ENCODE measurements at regions not wholly inside any gene's neighbourhood (a gene's known extent, or its start where the extent isn't known, plus 50 kb on each side); places are given as distances from the start of the nearest gene placed in this dataset.

DNA sequence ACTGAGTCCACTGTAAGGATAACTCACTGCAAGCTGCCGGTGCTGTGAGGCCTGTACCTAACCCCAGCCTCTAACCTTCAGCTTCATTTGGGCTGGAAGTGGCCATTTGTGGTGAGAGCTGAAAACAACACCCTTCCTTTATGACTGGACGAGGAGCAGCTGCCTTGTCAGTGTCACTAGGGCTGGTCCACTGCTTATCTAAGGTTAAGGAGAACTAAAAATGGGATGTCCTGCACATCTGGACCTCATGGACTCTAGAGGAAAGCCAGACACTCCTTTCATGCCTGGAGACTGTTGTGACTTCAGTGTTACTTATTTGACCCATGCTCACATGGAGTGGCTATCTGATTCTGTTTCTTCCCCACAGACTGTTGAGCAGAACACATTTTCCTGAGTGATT lies 139.9 kb downstream of the ZNF518B start:
- Mint-ChIP-seq H3K4me1 (no peaks in the 10 kb centered on the region), H3K9me3 (no peaks in the 10 kb centered on the region), H3K36me3 (no peaks in the 10 kb centered on the region), H3K27ac (no peak overlapping the region), H3K4me3 (no peak overlapping the region), H3K27me3 (peaks cover 10 to 11% of the 10 kb centered on the region in 2 donors)
- ATAC-seq (replicated peaks) (no peak), DNase-seq (no peak)

DNA sequence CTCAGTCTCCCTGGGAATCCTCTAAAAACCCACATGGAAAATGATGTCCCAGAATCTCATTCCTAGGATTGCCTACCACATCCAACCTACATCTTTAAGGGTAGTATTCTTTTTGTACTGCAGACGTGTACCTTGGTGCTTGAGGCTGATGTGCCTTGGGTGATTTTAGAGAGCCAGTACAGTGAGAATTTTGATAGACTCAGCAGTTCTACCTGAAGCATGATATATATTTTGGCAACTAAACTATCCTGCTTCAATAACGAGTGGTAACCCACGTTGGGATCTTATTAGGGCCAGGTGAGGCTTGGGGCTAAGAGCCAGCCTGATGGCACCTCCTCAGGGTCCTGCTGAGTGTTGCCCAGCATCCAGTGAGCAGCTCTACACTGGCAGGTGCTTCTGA lies 140.4 kb downstream of the ZNF518B start:
- no peak overlapping the region for H3K4me3 Mint-ChIP-seq
- no peaks in the 10 kb centered on the region for H3K4me1 Mint-ChIP-seq
- ATAC-seq (replicated peaks) (no peak), DNase-seq (no peak)
- H3K36me3 Mint-ChIP-seq, result no peaks in the 10 kb centered on the region
- H3K27ac Mint-ChIP-seq, result no peak overlapping the region
- no peaks in the 10 kb centered on the region for H3K9me3 Mint-ChIP-seq
- H3K27me3 Mint-ChIP-seq, result peaks cover 10 to 11% of the 10 kb centered on the region in 2 donors

DNA sequence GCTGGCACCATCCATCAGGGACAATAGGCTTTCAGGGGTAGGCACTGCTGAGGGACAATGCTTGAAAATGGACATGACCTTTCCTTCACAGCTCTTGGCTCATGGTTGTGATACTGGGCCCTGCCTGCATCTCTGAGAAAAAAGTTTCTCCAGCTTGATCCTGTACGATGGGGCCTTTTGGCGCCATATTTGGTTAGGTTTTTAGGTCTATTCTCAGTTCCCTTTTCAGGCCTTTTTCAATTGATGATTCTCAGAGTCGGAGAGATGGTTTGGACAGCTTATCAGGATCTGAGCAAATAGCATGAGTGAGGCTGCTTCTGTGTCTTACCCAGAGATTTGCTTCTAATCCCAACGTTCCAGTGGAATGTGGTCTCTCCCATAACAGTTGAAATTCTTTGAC lies 141.6 kb downstream of the ZNF518B start:
- no peak for ATAC-seq (replicated peaks)
- Mint-ChIP-seq H3K9me3 (no peaks in the 10 kb centered on the region), H3K27ac (no peak overlapping the region), H3K4me1 (no peaks in the 10 kb centered on the region), H3K4me3 (no peak overlapping the region), H3K36me3 (no peaks in the 10 kb centered on the region), H3K27me3 (peaks cover 10 to 15% of the 10 kb centered on the region in 2 donors)
- DNase-seq, result no peak

DNA sequence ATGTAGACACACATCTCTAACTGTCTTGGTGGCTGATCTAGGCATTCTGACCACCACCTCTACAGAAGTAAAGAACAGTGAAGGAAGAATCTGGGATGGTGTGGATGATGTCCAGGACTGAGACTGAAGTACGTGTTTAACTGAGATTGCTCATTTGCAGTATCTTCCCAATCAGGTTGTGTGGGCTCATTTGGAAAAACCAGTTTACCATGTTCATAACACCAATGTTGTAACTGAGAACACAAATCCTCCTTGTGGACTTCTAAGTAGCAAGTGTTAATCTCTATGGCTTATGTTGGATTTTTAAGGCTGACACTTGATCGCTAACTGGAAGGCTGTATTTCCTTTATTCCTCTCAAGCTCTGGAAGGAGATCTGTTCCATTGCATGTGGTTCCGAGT lies 144.7 kb downstream of the ZNF518B start:
- no peak overlapping the region for H3K27ac Mint-ChIP-seq
- H3K9me3 Mint-ChIP-seq, result no peaks in the 10 kb centered on the region
- peaks cover 10 to 16% of the 10 kb centered on the region in 2 donors for H3K27me3 Mint-ChIP-seq
- DNase-seq, result no peak
- no peak overlapping the region for H3K4me3 Mint-ChIP-seq
- ATAC-seq (replicated peaks), result no peak
- H3K4me1 Mint-ChIP-seq, result no peaks in the 10 kb centered on the region
- no peaks in the 10 kb centered on the region for H3K36me3 Mint-ChIP-seq

DNA sequence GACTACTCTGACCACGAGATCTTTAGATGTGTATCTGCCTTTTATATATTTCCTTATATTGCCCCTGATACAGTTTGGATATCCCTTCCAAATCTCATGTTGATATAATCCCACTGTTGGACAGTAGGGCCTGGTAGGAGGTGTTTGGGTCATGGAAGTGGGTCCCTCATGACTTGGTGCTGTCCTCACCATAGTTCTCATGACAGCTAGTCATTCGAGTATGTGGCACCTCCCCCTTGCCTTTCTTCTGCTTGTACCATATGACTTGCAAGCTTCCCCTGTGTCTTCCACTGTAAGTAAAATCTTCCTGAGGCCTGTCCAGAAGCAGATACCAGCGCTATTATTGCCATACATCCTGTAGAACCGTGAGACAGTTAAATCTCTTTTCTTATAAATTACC lies 145.3 kb downstream of the ZNF518B start:
- DNase-seq (no peak), ATAC-seq (replicated peaks) (no peak)
- no peaks in the 10 kb centered on the region for H3K9me3 Mint-ChIP-seq
- H3K36me3 Mint-ChIP-seq, result no peaks in the 10 kb centered on the region
- no peak overlapping the region for H3K4me3 Mint-ChIP-seq
- no peaks in the 10 kb centered on the region for H3K4me1 Mint-ChIP-seq
- peaks cover 10 to 16% of the 10 kb centered on the region in 2 donors for H3K27me3 Mint-ChIP-seq
- H3K27ac Mint-ChIP-seq, result no peak overlapping the region

DNA sequence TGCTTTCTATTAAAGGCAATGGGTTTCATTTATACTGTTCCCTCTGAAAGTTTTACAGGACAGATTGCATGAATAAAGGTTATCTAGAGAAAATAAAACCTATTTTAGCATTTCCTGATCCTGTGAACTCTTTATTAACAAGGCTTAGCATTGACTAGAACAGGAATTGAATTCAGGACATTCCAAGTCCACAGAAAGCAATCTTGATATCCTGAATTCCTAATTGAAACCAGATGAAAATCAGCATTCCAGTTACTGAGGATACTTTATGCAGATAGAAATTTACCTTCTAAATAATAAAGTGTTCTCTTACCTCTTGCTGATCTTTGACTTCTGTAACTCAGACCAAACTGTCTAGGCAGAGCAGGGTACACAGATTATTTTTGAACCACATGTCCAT lies 151.4 kb downstream of the ZNF518B start:
- no peaks in the 10 kb centered on the region for H3K4me1 Mint-ChIP-seq
- no peaks in the 10 kb centered on the region for H3K36me3 Mint-ChIP-seq
- H3K27ac Mint-ChIP-seq, result no peak overlapping the region
- ATAC-seq (replicated peaks) (no peak), DNase-seq (no peak)
- H3K4me3 Mint-ChIP-seq, result no peak overlapping the region
- H3K27me3 Mint-ChIP-seq, result peaks cover 8 to 13% of the 10 kb centered on the region in 2 donors
- no peaks in the 10 kb centered on the region for H3K9me3 Mint-ChIP-seq

DNA sequence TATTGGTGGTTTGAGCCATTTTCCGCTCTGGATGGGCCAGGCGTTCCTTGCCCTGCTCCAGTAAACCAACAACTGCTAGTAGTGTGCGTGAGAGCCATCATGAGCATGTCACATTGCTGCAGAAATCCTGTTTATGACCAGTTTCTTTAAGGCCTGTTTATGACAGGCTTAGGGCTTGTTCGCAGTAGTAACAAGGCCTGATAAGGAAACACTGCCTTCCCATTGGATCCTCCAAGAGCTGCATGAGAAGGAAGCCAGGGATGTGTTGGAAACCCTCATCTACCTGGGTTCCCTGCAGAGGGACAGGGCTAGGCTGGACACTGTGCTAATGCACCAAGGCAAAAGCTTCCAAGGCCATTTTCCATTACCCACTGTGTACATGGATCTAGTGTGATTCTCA lies 153.9 kb downstream of the ZNF518B start:
- Mint-ChIP-seq H3K4me1 (no peaks in the 10 kb centered on the region), H3K27me3 (peaks cover 0 to 13% of the 10 kb centered on the region in 2 donors), H3K9me3 (no peaks in the 10 kb centered on the region), H3K36me3 (no peaks in the 10 kb centered on the region), H3K27ac (no peak overlapping the region), H3K4me3 (no peak overlapping the region)
- ATAC-seq (replicated peaks), result no peak
- no peak for DNase-seq

DNA sequence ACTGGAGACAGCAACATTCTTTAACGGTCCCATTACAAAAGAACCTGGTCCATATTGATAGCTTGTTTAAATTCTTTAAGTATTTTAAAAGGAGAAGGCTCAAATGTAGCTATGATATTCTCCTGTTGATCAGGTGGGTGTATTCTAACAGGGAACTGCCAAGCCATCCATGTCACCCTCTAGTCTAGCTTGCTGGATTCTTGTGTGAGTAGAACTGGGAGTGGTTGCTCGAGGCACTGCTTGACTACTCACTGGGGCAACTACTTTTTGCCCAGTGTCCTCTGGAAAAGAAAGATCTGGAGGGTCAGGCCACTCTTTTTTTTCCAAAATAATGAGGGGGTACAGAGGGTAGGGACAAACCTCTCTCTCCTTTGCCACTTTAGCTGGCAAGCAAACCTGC lies 155.1 kb downstream of the ZNF518B start:
- no peaks in the 10 kb centered on the region for H3K36me3 Mint-ChIP-seq
- ATAC-seq (replicated peaks) (no peak), DNase-seq (no peak)
- H3K9me3 Mint-ChIP-seq, result no peaks in the 10 kb centered on the region
- H3K27me3 Mint-ChIP-seq, result peaks cover 0 to 13% of the 10 kb centered on the region in 2 donors
- H3K4me1 Mint-ChIP-seq, result no peaks in the 10 kb centered on the region
- H3K27ac Mint-ChIP-seq, result no peak overlapping the region
- no peak overlapping the region for H3K4me3 Mint-ChIP-seq

DNA sequence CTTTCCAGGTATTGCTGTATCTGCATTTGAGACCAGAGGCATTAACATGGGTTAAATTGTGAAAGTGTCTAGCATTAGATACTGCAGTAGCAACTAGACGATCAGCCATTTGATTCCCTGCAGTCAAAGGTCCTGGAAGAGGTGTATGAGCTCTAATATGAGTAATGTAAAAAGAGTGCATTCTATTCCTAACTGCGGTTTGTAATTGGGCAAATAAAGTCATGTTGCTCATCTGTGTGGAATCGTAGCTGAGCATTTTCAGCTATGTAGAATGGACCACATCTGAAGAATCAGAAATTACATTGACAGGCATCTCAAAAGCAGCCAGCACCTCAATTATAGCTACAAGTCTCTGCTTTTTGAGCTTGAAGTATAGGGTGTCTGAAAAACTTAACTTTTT lies 157.6 kb downstream of the ZNF518B start:
- ATAC-seq (replicated peaks) (no peak), DNase-seq (no peak)
- H3K9me3 Mint-ChIP-seq, result no peaks in the 10 kb centered on the region
- H3K4me3 Mint-ChIP-seq, result no peak overlapping the region
- H3K36me3 Mint-ChIP-seq, result no peaks in the 10 kb centered on the region
- H3K27me3 Mint-ChIP-seq, result peaks cover 6 to 9% of the 10 kb centered on the region in 2 donors
- no peaks in the 10 kb centered on the region for H3K4me1 Mint-ChIP-seq
- H3K27ac Mint-ChIP-seq, result no peak overlapping the region

DNA sequence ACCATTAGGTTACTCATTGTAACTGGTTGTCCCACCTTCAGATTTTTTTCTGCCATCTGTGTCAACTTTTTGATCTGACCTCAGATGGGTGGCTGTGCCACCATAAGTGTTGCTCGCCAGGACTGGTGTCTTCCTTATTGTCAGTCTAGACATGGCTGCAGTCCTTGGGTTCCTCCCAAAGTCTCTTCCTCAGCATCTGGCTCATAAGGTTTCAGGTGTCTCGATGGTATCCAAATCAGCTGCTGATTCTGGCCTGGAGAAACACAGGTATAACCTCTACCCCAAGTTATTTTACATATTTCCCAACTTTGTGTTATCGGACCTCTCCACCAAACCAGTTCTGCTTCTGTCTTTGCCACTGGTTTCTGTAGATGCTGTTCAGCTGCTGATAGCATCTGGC lies 158.5 kb downstream of the ZNF518B start:
- Mint-ChIP-seq H3K4me1 (no peaks in the 10 kb centered on the region), H3K9me3 (no peaks in the 10 kb centered on the region), H3K27ac (no peak overlapping the region), H3K27me3 (peaks cover 6 to 12% of the 10 kb centered on the region in 2 donors), H3K4me3 (no peak overlapping the region), H3K36me3 (no peaks in the 10 kb centered on the region)
- DNase-seq, result no peak
- ATAC-seq (replicated peaks), result no peak

DNA sequence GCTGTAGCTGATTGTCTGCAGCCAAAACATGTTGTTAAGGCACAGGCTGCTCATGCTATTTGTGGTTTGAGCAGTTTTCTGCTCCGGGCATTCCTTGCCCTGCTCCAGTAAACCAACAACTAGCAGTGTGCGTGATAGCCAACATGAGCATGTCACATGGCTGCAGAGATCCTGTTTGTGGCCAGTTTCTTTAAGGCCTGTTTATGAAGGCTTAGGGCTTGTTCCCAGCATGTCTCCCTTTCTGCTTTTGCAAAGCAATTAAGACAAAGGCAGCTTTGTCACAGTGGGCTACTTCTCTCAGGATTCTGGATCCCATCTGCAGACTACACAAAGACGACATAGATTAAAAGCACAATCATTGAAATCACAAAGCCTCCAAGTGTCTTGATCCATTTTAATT lies 160.5 kb downstream of the ZNF518B start:
- DNase-seq (no peak), ATAC-seq (replicated peaks) (no peak)
- H3K4me3 Mint-ChIP-seq, result no peak overlapping the region
- H3K27me3 Mint-ChIP-seq, result peaks cover 6 to 13% of the 10 kb centered on the region in 2 donors
- H3K9me3 Mint-ChIP-seq, result no peaks in the 10 kb centered on the region
- H3K27ac Mint-ChIP-seq, result no peak overlapping the region
- no peaks in the 10 kb centered on the region for H3K4me1 Mint-ChIP-seq
- no peaks in the 10 kb centered on the region for H3K36me3 Mint-ChIP-seq

DNA sequence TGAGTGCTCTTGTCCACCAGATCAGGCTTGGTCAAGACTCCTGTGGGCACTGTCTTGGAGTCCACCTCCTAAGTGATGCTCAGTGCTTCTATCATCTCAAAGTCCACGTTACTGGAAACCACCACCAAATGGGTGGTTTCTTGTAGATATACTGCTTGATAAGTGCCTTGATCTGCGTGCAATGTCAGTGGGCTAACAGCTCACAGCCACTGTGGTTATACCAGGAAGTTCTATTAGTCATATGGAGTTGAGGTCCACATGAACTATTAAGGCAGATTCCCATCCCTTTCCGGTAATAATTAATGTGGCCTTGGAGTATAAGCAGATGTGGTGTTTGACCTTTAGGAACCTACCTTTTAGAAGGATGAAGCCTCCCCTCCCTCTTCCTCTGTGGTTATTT lies 161.9 kb downstream of the ZNF518B start:
- ATAC-seq (replicated peaks) (no peak), DNase-seq (no peak)
- H3K27ac Mint-ChIP-seq, result no peak overlapping the region
- H3K4me3 Mint-ChIP-seq, result no peak overlapping the region
- no peaks in the 10 kb centered on the region for H3K9me3 Mint-ChIP-seq
- H3K27me3 Mint-ChIP-seq, result peaks cover 0 to 13% of the 10 kb centered on the region in 2 donors
- no peaks in the 10 kb centered on the region for H3K4me1 Mint-ChIP-seq
- no peaks in the 10 kb centered on the region for H3K36me3 Mint-ChIP-seq

DNA sequence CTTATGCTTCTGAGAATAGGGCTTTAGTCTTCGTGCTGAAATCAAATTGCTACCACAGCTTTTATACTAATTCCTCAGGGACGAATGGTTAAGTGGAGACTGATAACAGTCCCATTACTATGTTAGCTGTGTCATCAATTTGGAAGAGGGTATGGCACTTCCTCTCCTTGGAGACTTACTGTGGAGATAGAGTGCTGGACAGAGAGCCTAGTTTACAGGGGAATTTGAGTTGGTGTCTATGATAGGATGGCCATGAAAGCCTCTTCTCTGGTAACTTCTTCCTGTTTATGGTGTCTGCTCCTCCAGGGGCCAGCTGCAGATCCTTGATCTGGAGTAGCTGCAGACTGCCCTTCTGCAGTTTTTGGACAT lies 167.7 kb downstream of the ZNF518B start:
- Mint-ChIP-seq H3K27ac (no peak overlapping the region), H3K36me3 (no peaks in the 10 kb centered on the region), H3K4me3 (no peak overlapping the region), H3K4me1 (no peaks in the 10 kb centered on the region), H3K9me3 (no peaks in the 10 kb centered on the region), H3K27me3 (peaks cover 7 to 11% of the 10 kb centered on the region in 2 donors)
- ATAC-seq (replicated peaks) (no peak), DNase-seq (no peak)

DNA sequence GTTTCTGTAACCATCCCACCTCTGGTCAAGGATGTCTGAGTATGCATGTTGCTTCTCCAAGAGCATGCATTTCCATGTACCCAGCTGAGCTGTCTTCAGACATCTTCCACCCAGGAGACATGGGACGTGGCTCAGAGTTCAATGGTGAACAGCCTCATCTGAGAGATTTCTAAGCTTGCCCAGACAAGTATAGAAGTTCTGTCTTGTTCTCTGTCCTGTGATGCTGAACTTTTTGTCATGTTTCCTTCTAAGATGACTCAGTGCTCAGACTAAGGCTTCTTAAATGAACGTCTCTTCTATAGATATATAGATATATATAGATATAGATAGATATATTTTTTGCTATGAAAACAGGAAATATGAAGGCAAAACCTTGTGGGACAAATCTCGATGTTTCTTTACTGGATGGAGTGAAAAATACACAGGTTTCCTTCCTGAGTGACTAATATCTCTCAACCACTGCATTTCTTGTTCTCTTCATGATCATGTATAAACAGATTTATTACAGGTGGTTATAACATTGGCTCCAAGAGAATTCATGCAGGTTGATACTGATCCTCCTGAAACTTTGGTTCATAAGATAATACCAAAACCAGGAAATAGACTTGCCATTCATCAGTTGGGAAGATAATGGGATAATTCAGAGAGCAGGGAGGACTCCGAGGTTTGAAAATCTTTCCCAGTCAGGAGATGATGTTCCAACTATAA lies 168.2 kb downstream of the ZNF518B start:
- H3K36me3 Mint-ChIP-seq, result no peaks in the 10 kb centered on the region
- H3K4me3 Mint-ChIP-seq, result no peak overlapping the region
- H3K9me3 Mint-ChIP-seq, result no peaks in the 10 kb centered on the region
- H3K27me3 Mint-ChIP-seq, result peaks cover 7 to 11% of the 10 kb centered on the region in 2 donors
- no peak for DNase-seq
- no peak for ATAC-seq (replicated peaks)
- no peak overlapping the region for H3K27ac Mint-ChIP-seq
- H3K4me1 Mint-ChIP-seq, result no peaks in the 10 kb centered on the region

DNA sequence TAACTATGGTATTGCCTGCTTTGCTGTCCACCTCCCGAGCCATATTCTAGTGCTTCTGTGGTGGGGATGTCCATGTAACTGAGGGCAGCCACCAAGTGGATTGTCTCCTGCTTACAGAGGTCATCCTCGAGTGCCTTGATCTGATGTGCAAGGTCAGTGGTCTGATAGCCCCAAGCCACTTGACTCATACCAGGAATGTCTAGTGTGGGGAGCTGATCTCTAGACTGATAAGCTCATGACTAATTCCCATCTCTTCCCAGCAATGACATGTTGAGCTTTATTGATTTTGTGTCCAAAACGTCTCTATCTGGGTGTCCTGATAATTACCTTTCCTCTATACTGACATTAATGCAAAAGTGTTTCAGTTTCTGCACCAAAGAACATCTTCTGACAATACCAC lies 168.4 kb upstream of the WDR1 start:
- no peak overlapping the region for H3K27ac Mint-ChIP-seq
- H3K27me3 Mint-ChIP-seq, result peaks cover 7% of the 10 kb centered on the region in 2 donors
- no peaks in the 10 kb centered on the region for H3K9me3 Mint-ChIP-seq
- ATAC-seq (replicated peaks) (no peak), DNase-seq (no peak)
- no peaks in the 10 kb centered on the region for H3K4me1 Mint-ChIP-seq
- no peaks in the 10 kb centered on the region for H3K36me3 Mint-ChIP-seq
- H3K4me3 Mint-ChIP-seq, result no peak overlapping the region

DNA sequence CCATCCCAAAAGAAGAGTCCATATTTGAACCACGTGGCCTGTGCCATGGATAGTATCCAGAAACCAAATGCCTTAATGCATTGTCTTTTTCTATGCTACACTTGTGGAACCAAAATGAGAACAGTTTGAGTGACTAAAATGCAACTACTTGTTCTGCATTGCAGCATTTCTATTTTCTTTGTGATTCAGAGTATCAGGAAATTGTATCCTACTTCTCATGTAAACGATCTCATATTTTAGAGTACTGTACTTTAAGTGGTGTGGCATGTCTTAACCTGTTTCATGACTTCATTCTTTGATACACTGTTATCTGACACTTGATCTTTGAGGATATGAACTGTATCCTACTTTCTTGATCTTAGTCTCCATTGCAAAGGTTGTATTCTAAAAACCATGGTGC lies 167.2 kb upstream of the WDR1 start:
- no peaks in the 10 kb centered on the region for H3K4me1 Mint-ChIP-seq
- DNase-seq (no peak), ATAC-seq (replicated peaks) (no peak)
- no peak overlapping the region for H3K4me3 Mint-ChIP-seq
- H3K9me3 Mint-ChIP-seq, result no peaks in the 10 kb centered on the region
- no peak overlapping the region for H3K27ac Mint-ChIP-seq
- peaks cover 7% of the 10 kb centered on the region in 2 donors for H3K27me3 Mint-ChIP-seq
- H3K36me3 Mint-ChIP-seq, result no peaks in the 10 kb centered on the region

Measured in stimulated activated naive B cell treated with anti-CD40 and anti-IgM and Interleukin-4, amounts not matched to agents 10 μg/mL and 1 μg/mL and 100 μg/mL, for 72 hours (primary cell).